Muscle of back (tissue), 3 donors: ENCODE measurements at regions not wholly inside any gene's neighbourhood (a gene's known extent, or its start where the extent isn't known, plus 50 kb on each side); places are given as distances from the start of the nearest gene placed in this dataset.
"Not testable (repeated sequence)": the region's sequence is repeated elsewhere in the genome, so short reads cannot be mapped to it uniquely, and the experiment has no call there.

Experiments used
- DNase-seq, 3 donors: peaks; one replicate each; pipeline versions ENCODE4 v3.0.0 to v3.0.0-alpha.2; 2013

DNA sequence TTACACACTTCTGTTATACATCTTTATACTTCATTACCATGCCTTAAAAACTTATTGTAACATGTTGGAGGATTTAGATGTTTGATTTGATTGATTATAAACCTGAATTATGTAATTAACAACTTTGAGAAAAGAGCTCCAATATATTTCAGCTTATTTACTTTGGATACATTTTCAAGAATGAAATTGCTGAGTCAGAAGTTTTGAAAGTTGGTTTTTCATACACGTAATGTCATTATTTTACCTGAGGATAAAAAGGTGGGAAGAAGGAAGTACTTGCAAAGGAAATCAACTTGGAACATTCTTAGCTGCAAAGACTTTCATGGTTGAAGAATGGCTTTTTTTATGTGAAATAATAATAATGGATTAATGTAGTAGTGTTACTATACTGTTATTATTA, 677.2 kb downstream of the FAM181B start:
- DNase-seq: no peak

- DNase-seq: no peak
These were observed 684.5 kb downstream of the FAM181B start for GRCh38 chr11:82049199-82049598.

- DNase-seq: no peak
These were observed 686.5 kb downstream of the FAM181B start for GRCh38 chr11:82047200-82047599.

- DNase-seq: peak; percentile 40 to 55 (median 42)
These were observed 686.9 kb downstream of the FAM181B start for GRCh38 chr11:82046778-82047177.

DNA sequence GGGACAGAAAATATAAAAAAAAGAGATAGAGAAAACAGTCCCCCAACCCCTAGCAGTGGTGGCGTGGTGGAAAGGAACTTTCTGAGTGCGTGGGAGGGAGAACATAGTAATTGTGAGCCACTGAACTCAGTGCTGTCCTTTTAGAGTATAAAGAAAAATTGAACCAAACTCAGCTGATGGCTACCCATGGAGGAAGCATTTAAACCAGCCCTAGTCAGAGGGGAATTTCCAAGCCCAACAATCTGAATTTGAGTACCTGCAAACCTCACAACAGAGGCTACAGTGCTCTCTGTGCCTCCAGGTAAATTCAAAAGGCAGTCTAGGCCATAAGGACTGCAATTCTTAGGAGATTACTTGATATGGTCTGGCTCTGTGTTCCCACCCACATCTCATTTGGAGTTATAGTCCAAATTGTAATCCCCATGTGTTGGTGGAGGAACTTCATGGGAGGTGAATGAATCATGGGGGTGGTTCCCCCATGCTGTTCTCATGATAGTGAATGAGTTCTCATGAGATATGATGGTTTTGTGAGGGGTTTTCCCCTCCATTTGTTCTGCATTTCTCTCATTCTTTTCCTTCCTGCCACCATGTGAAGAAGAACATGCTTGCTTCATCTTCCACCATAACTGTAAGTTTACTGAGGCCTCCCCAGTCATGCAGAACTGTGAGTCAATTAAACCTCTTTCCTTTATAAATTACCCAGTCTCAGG, 687.8 kb downstream of the FAM181B start:
- DNase-seq: no peak

GRCh38 chr11:82043316-82043715, 690.3 kb downstream of the FAM181B start:
- DNase-seq: peak in 1 of 3 donors; percentile 1

DNA sequence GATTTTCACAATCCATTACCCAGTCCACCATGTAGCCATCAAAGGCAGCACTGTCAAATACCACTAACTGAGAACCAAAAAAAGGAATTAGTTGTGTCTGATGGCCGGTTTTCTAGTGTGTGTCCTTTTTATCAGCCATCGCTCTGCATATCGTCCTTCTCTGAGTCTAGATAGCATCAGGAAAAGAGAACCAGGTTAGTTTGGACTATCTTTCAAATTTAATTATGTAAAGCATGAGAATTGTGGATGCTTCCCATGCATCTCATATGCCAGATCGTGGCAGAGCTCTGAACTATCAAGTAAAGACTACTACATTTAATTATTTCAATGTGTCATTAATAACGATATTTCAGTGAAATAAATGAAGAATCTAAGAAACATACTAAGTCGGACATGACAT, 691.9 kb downstream of the FAM181B start:
- no peak for DNase-seq

GRCh38 chr11:82038154-82038553, 695.5 kb downstream of the FAM181B start:
- DNase-seq: no peak

- no peak for DNase-seq
These were observed 699.1 kb downstream of the FAM181B start for GRCh38 chr11:82034527-82034926.

GRCh38 chr11:82027335-82027734, 706.3 kb downstream of the FAM181B start:
- not testable (repeated sequence) for DNase-seq

DNA sequence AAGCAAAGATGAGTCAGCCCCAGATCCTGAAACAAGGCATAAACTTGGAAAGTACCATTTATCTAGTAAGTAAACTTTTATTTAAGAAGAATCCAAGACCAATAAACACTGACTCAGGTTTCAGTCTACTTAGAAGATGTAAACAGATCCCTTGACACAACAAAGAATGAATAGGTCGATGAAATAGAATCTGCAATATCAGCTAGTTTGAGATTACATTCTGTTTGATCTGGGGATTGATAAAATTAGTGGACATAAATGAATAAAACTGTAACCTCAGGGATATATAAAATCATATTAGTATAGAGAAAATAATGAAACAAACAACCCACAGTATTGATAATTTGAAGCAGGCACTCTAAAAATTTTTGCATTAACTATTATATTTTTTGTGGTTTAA, 708.9 kb downstream of the FAM181B start:
- DNase-seq: no peak

GRCh38 chr11:82012276-82012675, 721.4 kb downstream of the FAM181B start:
- DNase-seq: no peak

- DNase-seq: no peak
These were observed 724.5 kb downstream of the FAM181B start for GRCh38 chr11:82009133-82009532.

- peak in 2 of 3 donors; percentile 1 to 8 for DNase-seq
These were observed 726.1 kb downstream of the FAM181B start for GRCh38 chr11:82007521-82007920.

- peak in 1 of 3 donors; percentile 7 for DNase-seq
These were observed 729.0 kb downstream of the FAM181B start for GRCh38 chr11:82004537-82005213.

DNA sequence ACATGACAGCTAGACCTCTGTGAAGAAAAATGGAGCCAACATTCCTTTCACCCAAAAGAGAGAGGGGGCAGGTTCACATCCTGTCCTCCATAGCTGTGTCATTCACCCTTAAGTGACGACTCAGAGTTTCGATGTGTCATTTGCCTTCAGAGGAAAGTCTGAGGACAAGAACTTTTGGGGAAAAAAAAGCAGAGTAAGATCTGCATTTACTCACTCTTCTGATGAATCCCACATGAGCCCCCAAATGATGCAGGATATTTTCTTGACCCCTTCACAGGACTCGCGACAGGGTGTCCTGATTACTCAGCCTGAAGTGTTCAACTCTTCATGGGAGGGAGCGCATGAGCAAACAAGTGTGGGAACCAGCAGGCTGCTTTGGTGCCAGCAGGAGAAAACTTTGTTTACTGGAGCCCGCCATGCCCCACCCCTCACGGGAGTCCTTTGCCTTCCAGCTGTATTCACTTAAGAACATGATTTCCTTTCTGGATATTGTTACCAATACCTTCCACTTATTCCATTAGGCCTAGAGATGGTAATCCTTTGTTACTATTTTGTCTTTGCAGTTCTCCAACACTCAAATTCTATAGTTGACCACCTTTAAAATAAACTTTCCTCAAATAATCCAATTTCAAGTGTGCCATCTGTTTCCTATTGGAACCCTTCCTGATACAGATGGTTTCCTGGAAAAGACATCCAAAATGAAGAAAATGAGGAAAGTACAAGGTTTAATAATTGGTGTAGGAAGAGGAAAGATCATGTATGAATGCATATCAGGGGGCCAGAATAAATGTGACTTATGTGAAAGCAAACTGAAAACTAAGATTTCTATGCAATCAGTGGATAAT, 729.8 kb downstream of the FAM181B start:
- DNase-seq: peak in 1 of 3 donors; percentile 66

GRCh38 chr11:82003024-82003423, 730.6 kb downstream of the FAM181B start:
- no peak for DNase-seq

DNA sequence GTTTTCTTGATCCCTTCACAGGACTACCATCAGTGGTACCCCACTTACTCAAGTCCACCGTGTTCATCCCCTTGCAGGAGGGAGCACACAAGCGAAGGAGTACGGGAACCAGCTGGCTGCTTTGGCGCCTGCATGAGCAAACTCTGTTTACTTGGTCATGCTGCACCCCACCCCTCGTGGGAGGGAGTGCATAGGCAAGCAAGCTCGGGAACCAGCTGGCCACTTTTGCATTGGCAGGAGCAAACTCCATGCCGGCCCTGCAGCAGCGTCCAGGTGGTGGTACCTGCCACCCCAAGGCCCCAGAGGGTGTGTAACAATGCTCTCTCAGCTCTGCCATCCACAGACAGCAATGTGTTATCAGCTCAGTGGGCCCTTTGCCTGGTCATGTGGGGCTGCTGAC, 737.8 kb downstream of the FAM181B start:
- DNase-seq: no peak

- DNase-seq: no peak
These were observed 739.9 kb downstream of the FAM181B start for GRCh38 chr11:81993755-81994154.

GRCh38 chr11:81990659-81991443, 742.8 kb downstream of the FAM181B start:
- no peak for DNase-seq

DNA sequence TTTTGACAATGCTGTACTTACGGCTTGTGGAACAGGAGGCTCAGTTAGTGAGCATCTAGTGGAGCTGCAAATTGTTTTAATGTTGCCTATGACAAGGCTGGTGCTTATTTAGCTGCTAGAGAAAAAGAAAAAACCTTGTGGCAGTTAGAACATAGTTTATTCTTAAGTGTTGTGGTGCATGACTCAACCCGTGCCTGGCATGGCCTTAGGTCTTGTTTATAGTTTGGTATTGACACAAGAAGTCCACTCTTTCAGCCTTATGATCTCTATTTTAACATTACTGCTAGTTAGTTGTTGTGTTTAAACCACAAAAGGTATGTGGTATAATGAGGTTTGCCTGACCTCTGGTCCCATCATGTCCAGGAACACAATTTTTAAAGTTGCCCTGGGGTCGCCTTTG, 744.6 kb downstream of the FAM181B start:
- no peak for DNase-seq
